Astrocyte of the cerebellum (primary cell): ENCODE measurements at regions not wholly inside any gene's neighbourhood (a gene's known extent, or its start where the extent isn't known, plus 50 kb on each side); places are given as distances from the start of the nearest gene placed in this dataset.

Experiments used
- DNase-seq: peaks from one replicate; pipeline ENCODE4 v3.0.0-alpha.2; 2011; ENCODE audit warnings: low read depth
- H3K4me3 ChIP-seq: 2 replicates; pipeline ENCODE4 v1.5.1; 2011; ENCODE audit warnings: mild to moderate bottlenecking, low read depth, low read length, moderate library complexity
- in situ Hi-C: cut with HindIII; loops from 2 replicates; pipeline ENCODE4 v1.10.0; 2017; ENCODE audit warnings: low sequenced_read_pairs
- TF ChIP-seq, protein P1 (sequence below): IDR thresholded peaks from 2 replicates; pipeline ENCODE4 v1.5.1; 2012; ENCODE audit warnings: low read length, low read depth, moderate library complexity, mild to moderate bottlenecking; ENCODE audit errors: missing control alignments

DNA sequence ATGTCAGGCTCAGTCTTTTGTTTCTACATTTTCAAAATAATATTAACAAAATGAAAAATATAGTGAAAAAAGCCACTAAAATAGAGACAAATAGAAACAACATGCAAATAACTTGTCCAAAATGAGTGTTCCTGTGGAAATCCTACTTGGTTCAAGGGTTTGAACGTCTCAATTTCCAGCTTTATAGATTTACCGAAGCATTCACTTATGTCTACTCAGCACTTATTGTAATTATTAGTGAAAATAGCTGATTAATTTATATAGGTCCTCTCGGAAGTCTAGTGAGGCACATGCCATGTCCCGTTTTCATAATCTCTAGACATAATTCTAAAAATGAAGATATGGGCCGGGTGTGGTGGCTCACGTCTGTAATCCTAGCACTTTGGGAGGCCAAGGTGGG lies 99.9 kb upstream of the NFIB start:
- TF ChIP-seq, protein P1, sequence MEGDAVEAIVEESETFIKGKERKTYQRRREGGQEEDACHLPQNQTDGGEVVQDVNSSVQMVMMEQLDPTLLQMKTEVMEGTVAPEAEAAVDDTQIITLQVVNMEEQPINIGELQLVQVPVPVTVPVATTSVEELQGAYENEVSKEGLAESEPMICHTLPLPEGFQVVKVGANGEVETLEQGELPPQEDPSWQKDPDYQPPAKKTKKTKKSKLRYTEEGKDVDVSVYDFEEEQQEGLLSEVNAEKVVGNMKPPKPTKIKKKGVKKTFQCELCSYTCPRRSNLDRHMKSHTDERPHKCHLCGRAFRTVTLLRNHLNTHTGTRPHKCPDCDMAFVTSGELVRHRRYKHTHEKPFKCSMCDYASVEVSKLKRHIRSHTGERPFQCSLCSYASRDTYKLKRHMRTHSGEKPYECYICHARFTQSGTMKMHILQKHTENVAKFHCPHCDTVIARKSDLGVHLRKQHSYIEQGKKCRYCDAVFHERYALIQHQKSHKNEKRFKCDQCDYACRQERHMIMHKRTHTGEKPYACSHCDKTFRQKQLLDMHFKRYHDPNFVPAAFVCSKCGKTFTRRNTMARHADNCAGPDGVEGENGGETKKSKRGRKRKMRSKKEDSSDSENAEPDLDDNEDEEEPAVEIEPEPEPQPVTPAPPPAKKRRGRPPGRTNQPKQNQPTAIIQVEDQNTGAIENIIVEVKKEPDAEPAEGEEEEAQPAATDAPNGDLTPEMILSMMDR, result no peak
- no peak for DNase-seq
- no peak overlapping the region for H3K4me3 ChIP-seq
- in situ Hi-C loops, result no loop called here

DNA sequence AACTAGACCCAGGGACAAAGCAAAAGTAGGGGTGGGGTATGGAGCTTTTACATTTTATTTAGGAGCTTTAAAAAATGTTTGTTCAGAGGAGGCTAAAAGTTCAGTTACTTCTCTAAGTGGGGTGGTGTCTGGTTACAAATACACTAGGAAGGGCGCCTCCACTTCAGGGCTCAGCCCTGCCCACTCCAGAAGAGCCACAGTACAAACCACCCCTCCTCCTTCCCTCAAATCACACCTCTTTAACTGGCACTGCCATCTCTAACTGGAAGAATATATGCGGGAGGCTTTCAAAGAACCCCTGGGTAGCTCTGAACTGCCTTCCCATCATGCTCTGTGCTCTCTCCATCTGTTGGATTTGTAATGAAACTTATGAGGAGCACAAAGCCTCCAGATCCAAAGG lies 98.8 kb upstream of the NFIB start:
- TF ChIP-seq, protein P1, result no peak
- in situ Hi-C loops, result no loop called here
- no peak overlapping the region for H3K4me3 ChIP-seq

DNA sequence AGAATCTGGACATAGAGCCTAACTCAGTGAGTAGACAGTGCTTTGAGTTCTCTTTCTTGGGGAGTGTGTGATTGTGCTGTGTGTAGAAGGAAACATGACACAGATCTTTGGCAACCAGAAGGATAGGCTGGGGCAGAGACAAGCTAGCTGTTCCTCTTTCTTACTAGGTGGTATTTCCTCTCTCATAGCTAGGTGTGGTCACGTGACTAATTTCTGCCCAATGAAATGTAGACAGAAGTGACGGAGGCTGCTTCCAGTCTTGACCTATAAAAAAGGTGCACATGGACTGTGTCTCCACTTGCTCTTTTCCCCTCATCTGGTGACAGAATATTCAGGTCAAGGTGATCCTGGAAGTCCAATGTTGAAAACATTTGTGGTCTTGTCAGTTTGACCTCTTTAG lies 92.5 kb upstream of the NFIB start:
- no peak for DNase-seq
- TF ChIP-seq, protein P1, result no peak
- in situ Hi-C loops, result no loop called here
- no peak overlapping the region for H3K4me3 ChIP-seq

More for the DNA sequence above, 98.8 kb upstream of the NFIB start:
- no peak for DNase-seq

DNA sequence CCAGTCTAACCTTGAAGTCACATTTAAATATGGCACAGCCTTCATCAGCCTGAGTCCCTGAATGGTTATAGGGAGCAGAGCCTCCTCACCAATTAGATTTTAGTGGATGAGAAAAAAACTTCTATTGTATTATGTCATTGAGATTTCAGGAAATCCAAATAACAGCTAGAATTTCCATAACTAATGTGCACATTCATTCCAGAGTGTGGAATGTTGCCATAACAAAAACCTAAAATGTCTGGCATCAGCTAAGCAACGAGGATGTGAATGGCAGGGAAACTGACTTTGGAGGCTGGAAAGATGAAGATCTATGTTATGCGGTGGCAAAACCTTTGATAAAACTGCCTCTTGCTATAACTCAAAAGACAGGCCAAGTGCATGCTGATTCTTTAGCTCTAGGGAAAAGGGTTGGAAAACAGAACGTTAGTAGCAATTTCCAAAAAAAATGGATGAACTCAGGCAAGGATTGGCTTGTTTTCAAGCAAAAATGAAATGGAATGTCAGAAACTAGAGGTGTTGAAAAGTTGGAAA lies 91.3 kb upstream of the NFIB start:
- DNase-seq, result no peak
- TF ChIP-seq, protein P1, result no peak
- no peak overlapping the region for H3K4me3 ChIP-seq
- in situ Hi-C loops, result no loop called here

DNA sequence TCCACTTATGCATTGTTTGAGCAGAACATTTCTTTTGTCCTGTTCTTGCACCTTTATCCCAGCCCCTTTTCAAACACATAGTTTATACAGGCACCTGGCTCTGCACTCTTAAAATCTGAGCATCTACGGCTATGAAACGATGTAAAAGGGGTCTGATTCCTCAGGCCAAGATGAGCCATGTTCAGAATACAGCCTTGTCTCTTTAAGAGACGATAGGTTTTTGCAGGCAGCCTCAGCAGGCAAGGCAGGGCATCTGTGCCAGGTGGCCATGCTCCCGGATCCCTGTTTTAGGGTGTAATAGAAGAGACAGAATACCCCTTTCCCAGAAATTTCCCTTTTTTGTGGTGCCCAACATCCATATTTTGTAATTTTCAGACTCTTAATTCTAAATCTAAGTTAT lies 89.1 kb upstream of the NFIB start:
- DNase-seq, result no peak
- TF ChIP-seq, protein P1, result no peak

DNA sequence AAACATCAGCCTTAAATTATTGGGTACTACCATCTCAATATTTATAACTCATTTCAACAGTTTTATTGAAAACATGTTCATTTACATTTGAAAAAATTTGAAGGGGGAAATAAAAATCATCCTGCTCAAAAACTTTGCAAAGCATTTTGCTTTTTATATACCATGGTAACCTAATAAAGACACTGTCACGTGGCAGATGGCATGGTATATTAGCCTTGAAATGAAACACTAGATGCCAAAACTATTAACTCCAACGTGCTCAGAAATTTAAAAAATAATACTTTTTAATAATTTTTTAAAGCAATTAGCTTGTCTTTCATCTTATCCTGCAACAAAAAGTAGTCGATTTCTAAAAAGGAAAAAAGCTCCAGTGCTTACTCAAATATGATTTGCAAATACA lies 88.6 kb upstream of the NFIB start:
- DNase-seq, result no peak
- TF ChIP-seq, protein P1, result no peak
- no peak overlapping the region for H3K4me3 ChIP-seq
- in situ Hi-C loops, result no loop called here

More for the DNA sequence above, 89.1 kb upstream of the NFIB start:
- H3K4me3 ChIP-seq, result no peak overlapping the region
- in situ Hi-C loops, result no loop called here

DNA sequence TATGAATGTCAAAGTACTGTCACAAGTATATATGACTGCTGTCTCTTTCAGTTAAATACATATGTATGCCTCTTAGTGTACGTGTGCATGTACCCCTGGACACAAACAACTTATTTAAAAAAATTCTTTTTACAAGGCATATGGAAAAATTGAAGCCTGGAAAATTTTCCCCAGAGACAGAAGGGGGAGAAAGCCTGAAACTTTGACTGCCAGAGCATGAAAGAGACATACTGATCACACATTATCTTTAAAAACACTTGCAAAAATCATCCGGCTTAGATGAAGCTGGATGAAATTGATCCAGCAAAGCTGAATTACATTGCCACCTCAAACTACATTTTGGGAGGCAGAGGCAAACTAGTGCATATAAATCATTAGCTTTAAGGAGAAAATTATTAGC lies 88.0 kb upstream of the NFIB start:
- in situ Hi-C loops, result no loop called here
- no peak overlapping the region for H3K4me3 ChIP-seq
- no peak for DNase-seq
- TF ChIP-seq, protein P1, result no peak
